NCI-H2227 treated with DMSO at 0.1 percent for 48 hours (cell line): ENCODE measurements at regions not wholly inside any gene's neighbourhood (a gene's known extent, or its start where the extent isn't known, plus 50 kb on each side); places are given as distances from the start of the nearest gene placed in this dataset.

ENCODE experiments used
- DNase-seq: peaks from one replicate; lab custom pipeline; 2025; lab: John Stamatoyannopoulos, UW

DNA sequence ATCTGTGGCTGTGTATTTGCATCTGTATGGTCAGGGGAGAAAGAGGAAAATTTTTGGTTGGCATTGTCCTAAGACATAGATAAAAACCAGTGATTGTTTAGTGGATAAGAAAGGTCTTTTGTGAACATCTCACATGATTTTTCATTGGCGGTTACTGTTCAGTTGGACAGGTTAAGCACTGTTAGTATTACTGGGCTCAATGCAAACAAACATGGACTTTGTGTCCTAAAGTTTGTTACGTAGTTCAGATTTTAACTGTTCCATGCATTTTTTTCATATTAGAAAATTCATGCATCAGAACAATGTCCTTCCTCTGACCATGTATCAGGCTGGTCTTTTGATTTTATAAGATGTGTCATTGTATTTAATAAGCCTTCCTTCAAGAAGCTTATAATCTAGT lies 368.0 kb downstream of the MEIS1 start:
- no peak for DNase-seq

DNA sequence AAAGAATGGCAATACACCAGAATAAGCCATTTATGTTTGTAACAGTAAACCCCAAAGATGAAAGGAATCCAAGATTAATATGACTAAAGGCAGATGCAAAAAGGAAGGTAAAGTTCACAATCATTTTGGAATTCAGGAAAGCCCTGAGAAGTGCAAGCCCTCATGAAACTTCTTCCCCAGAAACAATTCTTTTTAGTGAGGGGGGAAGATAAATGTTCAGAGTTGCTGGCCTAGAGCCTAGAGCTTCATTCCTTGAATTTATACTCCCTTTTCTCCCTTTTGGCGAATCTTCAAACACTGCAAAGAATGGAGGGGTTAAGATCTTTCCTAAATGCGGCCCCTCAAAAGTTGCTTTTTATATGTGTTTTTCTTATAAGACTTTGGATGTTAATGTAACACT lies 368.8 kb downstream of the MEIS1 start:
- DNase-seq: no peak

DNA sequence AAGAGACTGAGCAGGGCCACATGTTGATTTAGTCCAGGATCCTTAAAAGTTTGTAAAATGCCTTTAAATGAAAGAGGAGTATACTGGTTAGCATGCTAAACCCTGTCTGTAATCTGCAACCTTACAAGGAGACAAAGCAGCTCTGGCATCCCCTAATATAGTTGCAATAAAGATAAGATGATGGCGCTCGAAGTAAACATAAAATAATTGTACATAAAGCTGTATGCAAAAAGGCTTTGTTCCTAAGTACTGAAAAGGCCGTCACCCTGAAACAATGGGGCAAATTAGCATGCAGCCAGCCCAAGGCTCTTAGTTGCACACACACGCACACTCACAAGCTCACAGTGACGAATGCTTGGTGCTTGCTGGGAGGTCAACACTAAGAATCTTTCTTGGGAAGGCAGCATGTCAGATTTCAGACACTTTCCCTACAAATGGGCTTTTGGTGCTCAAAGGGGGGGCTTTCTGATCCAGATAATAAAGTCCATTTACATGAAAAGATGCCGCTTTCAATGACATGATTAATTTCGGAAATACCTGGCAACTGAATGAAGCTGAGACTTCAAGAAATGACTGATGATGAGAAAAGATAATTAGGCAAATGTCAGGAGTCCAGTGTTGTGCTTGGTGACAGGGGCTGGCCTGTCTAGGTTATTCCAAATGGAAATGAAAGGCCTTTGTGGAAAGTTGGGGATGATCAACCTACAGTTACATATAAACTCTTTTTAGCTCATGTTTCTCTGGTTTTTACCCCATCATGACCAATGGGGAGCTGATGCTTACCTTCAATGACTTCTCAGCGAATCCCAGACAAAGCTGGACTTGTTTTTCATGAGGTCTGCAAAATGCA lies 370.3 kb downstream of the MEIS1 start:
- DNase-seq: no peak

DNA sequence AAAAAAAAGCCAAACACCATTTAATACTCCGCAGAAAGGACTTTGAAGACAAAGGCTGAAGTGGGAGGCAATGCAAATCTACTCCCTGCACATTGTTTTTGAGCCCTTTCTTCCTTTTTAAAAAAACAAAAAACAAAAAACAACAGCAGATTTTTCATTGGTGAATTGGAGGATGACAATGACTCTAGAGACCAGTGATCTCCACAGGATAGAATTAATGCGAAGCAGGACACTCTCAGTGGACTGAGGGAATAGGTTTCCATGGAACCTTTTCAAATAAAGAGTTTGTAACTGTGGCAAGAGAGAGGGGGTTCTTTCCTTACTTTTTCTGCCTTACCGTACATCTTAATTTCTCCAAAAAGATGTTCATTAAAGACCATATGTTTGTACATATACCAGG lies 371.0 kb downstream of the MEIS1 start:
- DNase-seq: no peak

DNA sequence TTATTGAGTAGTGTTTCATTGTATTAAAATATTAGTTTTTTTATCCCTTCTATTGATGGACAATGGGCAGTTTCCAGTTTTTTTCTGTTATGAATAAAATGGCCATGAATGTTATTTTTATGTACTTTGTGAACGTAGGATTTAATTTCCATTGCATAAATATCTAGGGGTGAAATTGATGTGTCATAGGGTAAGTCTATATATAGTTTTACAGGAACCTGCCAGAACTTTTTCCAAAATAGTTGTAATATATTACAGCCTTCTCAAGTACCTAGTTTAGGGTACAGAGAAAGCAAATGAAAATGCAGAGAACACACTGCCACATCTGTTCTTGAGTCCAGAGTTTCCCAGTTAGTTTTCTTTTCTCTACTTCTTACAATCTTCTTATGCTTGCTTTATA lies 378.6 kb downstream of the MEIS1 start:
- DNase-seq: no peak

DNA sequence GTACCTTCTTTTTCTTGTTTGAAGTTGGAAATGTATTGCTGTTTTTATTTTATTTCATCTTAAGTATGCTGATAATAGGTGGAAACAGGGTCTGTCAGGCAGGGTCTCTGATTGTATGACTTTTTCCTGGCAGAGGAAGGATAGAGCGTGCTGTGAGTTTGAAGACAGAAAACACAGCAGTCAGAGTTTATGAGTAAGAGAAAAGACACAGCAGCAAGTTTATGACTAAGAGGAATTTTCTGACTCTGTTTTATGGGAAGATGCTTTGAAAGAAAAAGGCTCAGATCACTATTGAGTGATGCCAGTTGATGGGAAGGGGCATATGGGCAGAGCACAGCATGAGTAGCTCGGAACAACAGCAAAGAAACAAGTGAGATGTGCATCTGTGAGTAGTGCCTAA lies 379.1 kb downstream of the MEIS1 start:
- no peak for DNase-seq

DNA sequence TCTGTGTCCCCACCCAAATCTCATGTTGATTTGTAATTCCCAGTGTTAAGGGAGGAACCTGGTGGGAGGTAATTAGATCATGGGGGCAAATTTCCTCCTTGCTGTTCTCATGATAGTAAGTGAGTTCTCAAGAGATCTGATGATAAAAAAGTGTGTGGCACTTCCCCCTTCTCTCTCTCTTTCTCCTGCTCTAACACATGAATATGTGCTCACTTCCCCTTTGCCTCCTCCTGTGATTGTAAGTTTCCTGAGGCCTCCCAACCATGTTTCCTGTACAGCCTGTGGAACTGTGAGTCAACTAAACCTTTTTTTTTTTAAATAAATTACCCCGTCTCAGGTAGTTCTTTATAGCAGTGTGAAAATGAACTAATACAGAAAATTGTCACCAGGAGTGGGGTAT lies 380.0 kb downstream of the MEIS1 start:
- DNase-seq: no peak

DNA sequence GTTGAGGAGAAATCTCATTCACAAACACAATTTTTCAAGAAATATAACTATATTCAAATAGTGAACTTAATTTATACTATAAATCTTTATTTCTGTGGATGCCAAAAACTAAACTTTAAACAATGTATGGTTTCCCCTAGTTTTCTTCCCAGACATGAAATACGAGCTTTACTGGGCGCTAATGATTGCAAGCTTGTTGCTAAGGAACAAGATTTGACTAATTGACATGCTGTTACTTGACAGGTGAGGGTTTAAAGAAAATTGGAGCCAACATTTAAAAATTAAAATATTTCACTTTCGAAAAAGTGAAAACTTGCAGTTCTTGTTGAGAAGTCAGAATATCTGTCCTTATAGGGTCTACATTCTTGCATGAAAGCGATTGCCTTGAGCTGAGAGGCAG lies 381.0 kb downstream of the MEIS1 start:
- DNase-seq: no peak

DNA sequence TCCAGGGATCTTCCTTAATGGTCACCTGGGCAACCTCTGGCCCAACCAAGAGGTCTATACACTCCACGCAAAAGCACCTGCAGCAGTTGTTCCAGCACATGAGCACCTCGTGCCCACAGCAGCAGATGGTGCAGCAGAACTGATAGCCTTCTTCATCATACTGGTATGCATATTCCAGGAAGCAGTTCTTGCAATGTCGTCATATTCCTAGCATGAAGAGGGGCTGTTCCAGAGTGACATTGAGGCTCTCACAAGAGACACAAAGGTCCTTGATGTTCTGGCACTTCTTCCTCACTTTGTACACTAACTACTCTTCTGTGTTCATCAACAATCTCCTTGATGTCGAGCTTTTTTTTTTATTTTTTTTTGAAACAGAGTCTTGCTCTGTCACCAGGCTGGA lies 386.2 kb downstream of the MEIS1 start:
- DNase-seq: no peak

DNA sequence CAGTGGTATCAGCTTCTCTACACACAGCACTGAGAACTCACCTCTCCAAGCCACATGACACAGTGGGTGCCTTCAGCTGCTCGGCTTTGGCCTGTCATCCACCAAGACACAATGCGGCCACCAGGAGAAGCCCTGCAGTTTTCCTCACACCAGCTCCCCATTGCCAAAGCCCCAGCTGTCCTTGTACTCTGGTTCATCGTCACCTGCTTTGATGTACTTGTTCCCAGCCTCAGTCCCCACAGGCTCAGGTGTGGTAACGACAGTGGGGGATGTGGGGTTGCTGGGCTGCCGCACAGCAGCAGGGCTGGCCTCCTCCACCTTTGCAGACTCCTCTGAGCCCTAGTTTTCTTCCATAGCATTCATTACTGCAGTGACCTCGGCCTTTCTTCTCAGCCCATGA lies 387.3 kb downstream of the MEIS1 start:
- no peak for DNase-seq

DNA sequence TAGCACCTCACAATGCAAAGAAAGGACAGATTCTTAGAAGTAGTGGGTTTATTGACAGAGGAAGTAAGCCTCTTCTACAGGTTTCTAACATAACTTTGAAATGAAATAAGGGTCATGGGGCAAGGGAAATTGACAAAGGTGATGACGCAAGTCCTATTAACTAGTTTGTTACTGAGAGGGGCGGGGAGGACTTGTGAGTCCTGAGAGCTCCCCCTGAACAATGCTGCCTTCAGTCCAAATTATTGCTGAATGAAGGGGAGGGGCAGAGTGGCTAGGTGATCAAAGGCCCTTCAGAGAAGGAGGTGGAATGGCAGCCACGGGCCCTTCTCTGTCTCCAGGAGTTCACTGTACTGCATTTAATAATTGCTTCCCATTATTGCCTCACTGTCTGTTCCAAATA lies 390.0 kb downstream of the MEIS1 start:
- peak; percentile 21 for DNase-seq

DNA sequence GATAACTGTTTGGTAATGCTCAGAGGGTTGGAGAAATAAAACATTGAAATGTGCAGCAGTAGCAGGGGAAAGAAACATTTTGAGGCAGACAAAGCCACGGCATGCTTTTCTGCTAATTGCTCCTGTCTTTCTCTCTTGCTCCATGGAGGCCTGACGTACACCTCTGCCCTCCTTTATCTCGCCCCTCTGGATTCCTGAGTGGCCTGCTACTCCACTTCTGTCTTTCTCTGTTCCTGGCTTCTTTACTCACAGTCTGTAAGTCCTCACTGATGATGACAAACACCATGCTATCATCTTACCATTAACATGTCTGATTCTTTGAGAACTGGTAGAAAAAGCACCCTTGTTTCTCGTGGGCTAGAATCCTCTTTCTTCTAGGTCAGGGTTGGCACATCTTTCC lies 392.9 kb downstream of the MEIS1 start:
- no peak for DNase-seq

DNA sequence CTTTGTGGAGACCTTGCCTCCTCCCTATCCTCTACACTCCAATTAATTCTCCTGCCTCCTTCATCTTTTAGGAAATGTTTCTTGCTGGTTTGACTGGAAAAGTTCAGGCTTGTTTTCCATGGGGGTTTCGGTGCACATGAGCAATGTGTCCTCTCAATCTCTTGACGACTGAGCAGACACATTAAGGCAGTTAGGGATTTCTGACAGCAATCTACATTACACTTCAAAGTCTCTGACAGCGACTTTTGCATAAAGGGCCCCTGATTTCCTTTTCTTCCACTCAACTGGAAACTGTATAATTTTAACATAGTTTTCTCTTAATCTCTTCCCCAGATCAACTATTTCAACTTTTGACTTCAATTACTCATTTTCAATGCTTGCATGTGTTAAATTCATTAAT lies 394.0 kb downstream of the MEIS1 start:
- no peak for DNase-seq

DNA sequence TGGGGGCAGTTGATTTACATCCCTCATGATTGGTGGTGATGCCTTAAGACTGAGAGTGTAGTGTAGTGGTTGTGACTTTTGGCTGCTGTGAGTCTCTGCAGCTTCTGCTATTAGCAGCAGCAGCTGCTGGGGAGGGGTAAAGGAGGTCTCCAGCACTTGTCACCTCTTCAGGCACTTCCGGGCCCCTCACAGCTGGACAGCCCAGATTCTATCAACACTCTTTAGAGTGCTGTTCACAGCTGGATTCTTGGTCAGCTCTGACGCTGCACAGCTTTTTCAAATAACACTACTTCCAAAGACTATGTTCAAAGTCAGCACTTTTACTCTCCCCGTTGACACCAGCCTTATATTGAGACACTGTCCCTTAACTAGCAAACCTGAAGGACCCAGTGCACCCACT lies 396.0 kb downstream of the MEIS1 start:
- no peak for DNase-seq

DNA sequence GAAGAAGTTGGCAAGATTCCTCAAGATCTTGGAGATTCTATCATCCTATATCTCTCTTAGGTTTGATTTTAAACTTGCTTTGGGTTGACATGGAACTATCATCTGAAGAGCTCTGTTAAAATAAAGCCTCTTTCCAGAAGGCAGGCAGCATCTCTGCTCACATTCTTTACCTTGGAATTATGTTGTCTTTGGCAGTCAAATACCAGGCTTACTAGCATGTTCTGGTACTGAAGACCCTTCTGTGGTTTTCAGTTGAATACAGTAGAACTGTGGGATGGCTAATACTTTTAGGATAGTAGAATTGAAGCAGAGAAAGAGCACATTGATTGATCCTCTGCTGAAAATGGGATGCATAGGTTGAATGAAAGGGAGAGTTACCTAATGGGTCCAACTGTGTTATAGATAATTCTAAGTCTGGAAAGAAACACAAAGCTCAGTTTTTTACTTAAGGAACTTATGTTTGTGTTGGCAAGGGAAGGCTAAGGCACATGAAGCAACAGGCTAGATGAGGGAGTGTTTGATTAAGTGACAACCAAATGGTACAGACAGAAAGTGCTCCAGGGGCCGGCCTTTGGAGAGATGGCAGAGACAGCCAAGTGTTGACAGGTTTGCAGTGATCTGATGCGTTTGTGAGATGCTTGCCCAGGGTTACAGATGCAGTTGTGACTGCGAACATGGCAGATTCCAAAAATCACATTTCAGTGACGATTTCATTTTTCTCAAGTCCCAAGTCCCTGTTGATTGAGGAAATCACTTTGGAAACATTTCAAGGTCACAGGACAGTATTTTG lies 397.9 kb downstream of the MEIS1 start:
- DNase-seq: no peak

DNA sequence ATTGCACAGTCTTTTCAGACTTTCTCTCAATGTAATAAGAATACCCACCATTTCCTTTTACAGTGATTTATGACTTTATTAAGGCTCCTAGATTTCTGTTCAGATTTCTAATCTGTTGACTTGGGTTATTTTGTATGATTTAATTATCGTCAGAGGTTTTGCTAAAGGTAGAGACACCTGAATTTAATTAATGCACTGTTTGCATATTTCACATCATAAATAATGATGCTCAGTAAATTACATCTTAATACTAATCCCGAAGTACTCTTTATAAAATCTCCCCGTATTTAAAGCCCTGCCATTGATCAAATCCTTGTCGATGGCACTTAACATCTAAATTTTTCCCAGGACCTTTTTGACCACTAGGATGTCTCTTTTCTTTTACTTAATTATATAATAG lies 399.9 kb downstream of the MEIS1 start:
- no peak for DNase-seq

DNA sequence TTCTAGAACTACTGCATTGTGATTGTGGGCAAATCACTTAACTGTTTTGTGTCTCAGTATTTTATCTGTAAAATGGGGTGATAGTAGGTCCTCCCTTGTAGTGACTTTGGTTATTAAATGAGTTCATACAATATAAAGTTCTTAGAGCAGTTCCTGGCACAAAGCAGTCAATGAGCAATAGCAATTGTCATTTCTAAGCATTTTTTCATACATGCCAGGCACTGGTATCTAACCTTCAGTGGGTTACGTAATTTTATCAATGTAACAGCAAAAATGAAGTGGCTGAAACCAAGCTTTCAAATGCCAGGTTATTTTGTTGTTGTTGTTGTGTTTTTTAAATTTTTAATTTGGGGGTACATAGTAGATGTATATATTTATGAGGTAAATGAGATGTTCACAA lies 401.9 kb downstream of the MEIS1 start:
- DNase-seq: no peak

DNA sequence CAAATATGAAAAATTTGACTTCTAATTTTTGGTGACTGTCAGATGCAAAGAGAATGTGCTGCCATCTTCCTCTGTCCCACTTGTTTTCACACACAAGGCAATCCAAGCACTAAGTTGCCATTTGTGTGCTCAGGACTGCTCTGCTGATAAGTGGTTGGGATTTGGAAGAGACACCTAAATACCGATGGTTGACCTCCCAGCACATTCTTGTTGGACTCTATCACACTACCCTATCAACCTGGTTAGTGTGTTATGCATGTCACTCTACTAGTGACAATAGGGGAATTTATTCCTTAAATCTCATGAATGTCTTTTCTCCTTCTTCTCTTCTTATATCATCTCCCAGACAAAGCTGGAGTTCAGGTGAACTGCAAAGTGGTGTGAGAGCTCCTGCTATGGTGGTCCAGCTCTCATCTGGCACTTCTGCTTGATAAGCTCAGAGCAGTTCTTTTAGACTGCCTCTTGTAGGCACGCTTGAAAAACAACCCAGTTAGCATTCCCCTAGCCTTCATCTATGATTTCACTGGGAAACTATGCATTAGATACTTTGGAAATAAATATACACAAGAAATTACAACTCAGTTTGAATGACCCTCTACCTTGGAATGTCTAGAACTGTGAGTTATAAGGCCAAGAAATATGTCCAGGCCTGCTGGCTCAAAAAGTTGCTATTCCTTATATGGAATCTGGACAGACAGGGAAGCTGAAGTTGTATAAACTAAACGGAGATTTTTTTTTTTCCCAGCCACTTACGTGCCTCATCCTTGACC lies 404.8 kb downstream of the MEIS1 start:
- no peak for DNase-seq

DNA sequence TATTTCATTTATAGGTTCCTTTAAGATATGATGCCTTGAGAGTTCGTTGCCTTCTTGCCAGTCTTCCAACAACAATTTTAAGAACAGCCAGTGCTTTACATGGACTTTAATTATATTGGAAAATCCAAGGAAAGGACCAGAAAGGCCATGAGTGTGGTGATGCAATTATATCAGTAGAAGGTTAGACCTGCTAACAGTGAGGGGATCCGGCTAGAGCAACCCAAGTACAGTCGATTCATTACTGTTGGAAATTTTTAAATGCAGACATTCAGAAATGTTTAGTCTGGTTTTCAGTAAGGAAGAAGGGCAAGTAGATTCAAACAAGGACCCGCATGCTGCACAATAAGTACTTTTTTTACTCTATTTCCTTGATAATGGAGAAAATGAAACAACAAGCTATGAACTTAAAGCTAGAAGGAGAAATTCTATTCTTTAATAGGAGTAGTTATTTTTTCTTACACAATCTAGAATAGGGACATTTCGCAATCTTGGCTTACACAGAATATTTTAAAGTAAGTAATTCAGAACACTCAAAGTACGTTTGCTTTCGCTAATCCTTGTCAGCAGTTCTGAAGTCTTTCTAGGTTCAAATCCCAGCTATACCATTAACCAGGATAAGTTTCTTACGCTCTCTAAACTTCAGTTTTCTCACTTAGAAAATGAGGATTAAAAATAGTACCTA lies 405.5 kb downstream of the MEIS1 start:
- no peak for DNase-seq

DNA sequence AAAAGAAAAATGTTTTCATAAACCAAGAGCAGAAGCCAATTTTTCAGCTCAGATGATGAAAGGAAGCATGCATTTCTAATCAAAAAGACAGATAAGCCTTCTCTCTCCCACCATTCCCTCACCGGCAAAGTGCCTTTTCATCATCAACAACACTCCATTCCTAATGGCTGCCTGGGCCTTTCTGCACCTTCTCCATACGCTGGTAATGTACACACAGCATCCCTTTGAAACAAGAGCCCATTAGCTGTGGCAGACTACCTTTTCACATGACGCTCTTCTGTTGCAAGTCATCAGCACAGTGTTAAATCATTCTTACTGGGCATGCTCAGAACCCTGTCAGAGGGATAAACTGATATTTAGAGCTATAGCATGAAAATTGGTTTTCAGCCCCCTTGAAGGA lies 408.9 kb downstream of the MEIS1 start:
- no peak for DNase-seq

DNA sequence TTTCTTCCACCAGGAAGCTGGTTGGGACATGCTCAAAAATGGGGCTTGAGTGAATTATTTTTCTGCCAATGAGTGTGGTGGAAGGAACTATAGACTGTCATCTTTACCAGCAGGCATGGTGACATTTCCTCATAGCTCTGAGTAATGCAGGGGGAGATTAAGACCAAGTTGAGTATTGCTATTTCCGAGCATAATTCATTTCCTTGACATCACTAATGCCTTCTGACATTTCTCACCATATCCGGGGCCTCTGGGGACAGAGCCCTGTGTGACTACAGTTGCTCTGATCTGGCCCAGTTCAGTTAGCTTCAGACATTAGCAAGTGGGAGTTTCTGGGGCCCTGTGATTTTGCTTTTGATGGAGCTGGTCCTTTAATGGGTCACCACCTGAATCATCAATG lies 410.4 kb downstream of the MEIS1 start:
- no peak for DNase-seq

DNA sequence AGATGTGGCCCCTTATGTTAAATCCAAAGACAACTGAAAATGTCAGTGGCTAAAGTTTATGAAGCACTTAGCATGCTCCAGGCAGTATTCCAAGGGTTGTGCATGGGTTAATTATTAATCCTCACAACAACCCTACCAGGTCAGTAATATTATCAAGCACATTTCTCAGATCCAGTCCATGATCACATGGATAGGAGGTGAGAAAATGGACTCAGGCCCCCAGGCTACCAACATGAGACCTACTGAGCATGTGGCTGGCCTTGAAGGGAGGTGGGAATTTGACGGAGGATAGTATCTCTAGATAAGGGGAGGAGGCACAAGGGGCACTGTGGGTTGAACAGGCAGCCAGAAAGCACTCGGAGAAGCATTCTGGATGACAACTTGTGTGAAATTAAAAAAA lies 412.0 kb downstream of the MEIS1 start:
- DNase-seq: no peak
